Astrocyte (in vitro differentiated cells and primary cell): ENCODE measurements at regions not wholly inside any gene's neighbourhood (a gene's known extent, or its start where the extent isn't known, plus 50 kb on each side); places are given as distances from the start of the nearest gene placed in this dataset.

Source experiments
- CTCF ChIP-seq: IDR thresholded peaks from 2 replicates; pipeline ENCODE4 v1.5.1; 2011; ENCODE audit warnings: low read depth, mild to moderate bottlenecking, inconsistent platforms, low read length, moderate library complexity; ENCODE audit not compliant: insufficient read depth
- EZH2 ChIP-seq: IDR thresholded peaks from 2 replicates; pipeline ENCODE4 v1.6.1; 2012; ENCODE audit warnings: mild to moderate bottlenecking, low read length, inconsistent platforms; ENCODE audit not compliant: insufficient read depth

- TF ChIP-seq EZH2 (no peak), CTCF (no peak)
Measured at GRCh38 chr7:85695533-85695932, 508.7 kb upstream of the SEMA3D start.
